OCI-LY1 (cell line): ENCODE measurements at regions not wholly inside any gene's neighbourhood (a gene's known extent, or its start where the extent isn't known, plus 50 kb on each side); places are given as distances from the start of the nearest gene placed in this dataset.

Experiments
- H2AFZ ChIP-seq: fragments of 200-600 bp; sonication (generic), shearing (Covaris generic); 2 replicates; pipeline ENCODE4 v1.6.0; 2014; ENCODE audit warnings: antibody characterized with exemption, mild to moderate bottlenecking, low read length
- H3F3A ChIP-seq: fragments of 200-600 bp; sonication (generic), shearing (Covaris generic); 2 replicates; pipeline ENCODE4 v1.6.0; 2014; ENCODE audit warnings: mild to moderate bottlenecking, antibody characterized with exemption, low read length, moderate library complexity; ENCODE audit not compliant: insufficient read depth
- H3K27ac ChIP-seq: fragments of 200-600 bp; sonication (generic); 2 replicates; pipeline ENCODE4 v1.5.1; 2014; ENCODE audit warnings: low read length, mixed run types, mild to moderate bottlenecking, low read depth; ENCODE audit not compliant: poor library complexity, severe bottlenecking
- H3K27me3 ChIP-seq: fragments of 200-600 bp; sonication (generic); 2 replicates; pipeline ENCODE4 v1.6.0; 2014; ENCODE audit warnings: antibody characterized with exemption, mild to moderate bottlenecking, low read length, moderate library complexity; ENCODE audit not compliant: insufficient read depth
- H3K36me3 ChIP-seq: fragments of 200-600 bp; sonication (generic); 2 replicates; pipeline ENCODE4 v1.6.1; 2014; ENCODE audit warnings: mild to moderate bottlenecking, antibody characterized with exemption, low read length, moderate library complexity, mixed read lengths; ENCODE audit not compliant: insufficient read depth
- H3K4me1 ChIP-seq: fragments of 200-600 bp; sonication (generic); 2 replicates; pipeline ENCODE4 v1.5.1; 2014; ENCODE audit warnings: mild to moderate bottlenecking, low read length, moderate library complexity; ENCODE audit not compliant: insufficient read depth, severe bottlenecking
- H3K4me2 ChIP-seq: fragments of 200-600 bp; sonication (generic), shearing (Covaris generic); 2 replicates; pipeline ENCODE4 v1.6.1; 2014; ENCODE audit warnings: low read length
- H3K4me3 ChIP-seq: fragments of 200-600 bp; sonication (generic); 2 replicates; pipeline ENCODE4 v1.5.1; 2014; ENCODE audit warnings: low read length, low read depth, mild to moderate bottlenecking, mixed read lengths; ENCODE audit not compliant: poor library complexity, severe bottlenecking
- H3K79me2 ChIP-seq: fragments of 200-600 bp; shearing (Covaris generic); 2 replicates; pipeline ENCODE4 v1.6.1; 2016; ENCODE audit warnings: mixed run types, low read length, mixed read lengths; ENCODE audit not compliant: insufficient read depth
- H3K9ac ChIP-seq: fragments of 200-600 bp; sonication (generic), shearing (Covaris generic); 2 replicates; pipeline ENCODE4 v1.6.1; 2014; ENCODE audit warnings: mild to moderate bottlenecking, low read length, mixed read lengths
- H3K9me2 ChIP-seq: fragments of 200-600 bp; sonication (generic), shearing (Covaris generic); 2 replicates; pipeline ENCODE4 v1.6.1; 2014; ENCODE audit warnings: low read depth, mild to moderate bottlenecking, low read length, mixed read lengths
- H3K9me3 ChIP-seq: fragments of 200-600 bp; shearing (Covaris generic); 2 replicates; pipeline ENCODE4 v1.6.1; 2014; ENCODE audit warnings: low read length, mixed read lengths
- H4K20me1 ChIP-seq: fragments of 200-600 bp; sonication (generic), shearing (Covaris generic); 2 replicates; pipeline ENCODE4 v1.6.0; 2016; ENCODE audit warnings: mild to moderate bottlenecking, low read length; ENCODE audit not compliant: insufficient read depth
- CTCF ChIP-seq: fragments of 200-600 bp; sonication (generic), shearing (Covaris generic); IDR thresholded peaks from 2 replicates; pipeline ENCODE4 v1.5.1; 2017; ENCODE audit warnings: mild to moderate bottlenecking, antibody characterized with exemption, low read length, moderate library complexity, mixed read lengths
- EZH2 ChIP-seq: fragments of 200-600 bp; sonication (generic), shearing (Covaris generic); IDR thresholded peaks from 2 replicates; pipeline ENCODE4 v1.8.0; 2017; ENCODE audit warnings: borderline replicate concordance, mixed run types, mild to moderate bottlenecking, antibody characterized with exemption, low read length, moderate library complexity, mixed read lengths

GRCh38 chr4:4627111-4627510 is 85.3 kb upstream of the STX18 start:
- no peaks in the 10 kb centered on the region for H3F3A ChIP-seq
- no peaks in the 10 kb centered on the region for H3K36me3 ChIP-seq
- H3K4me2 ChIP-seq, result no peak overlapping the region
- no peaks in the 10 kb centered on the region for H3K9me3 ChIP-seq
- H3K27me3 ChIP-seq, result no peaks in the 10 kb centered on the region
- H3K9me2 ChIP-seq, result no peaks in the 10 kb centered on the region
- no peak overlapping the region for H3K27ac ChIP-seq
- H3K4me3 ChIP-seq, result no peak overlapping the region
- H3K9ac ChIP-seq, result no peak overlapping the region
- no peaks in the 10 kb centered on the region for H4K20me1 ChIP-seq
- H3K79me2 ChIP-seq, result no peaks in the 10 kb centered on the region
- H3K4me1 ChIP-seq, result no peaks in the 10 kb centered on the region
- no peak for TF ChIP-seq EZH2
- TF ChIP-seq CTCF, result no peak
- no peak overlapping the region for H2AFZ ChIP-seq

GRCh38 chr4:4625488-4625887 is 83.6 kb upstream of the STX18 start:
- no peaks in the 10 kb centered on the region for H3K9me3 ChIP-seq
- no peak overlapping the region for H3K27ac ChIP-seq
- H3F3A ChIP-seq, result no peaks in the 10 kb centered on the region
- no peaks in the 10 kb centered on the region for H3K36me3 ChIP-seq
- no peaks in the 10 kb centered on the region for H4K20me1 ChIP-seq
- no peaks in the 10 kb centered on the region for H3K27me3 ChIP-seq
- H3K79me2 ChIP-seq, result no peaks in the 10 kb centered on the region
- no peaks in the 10 kb centered on the region for H3K4me1 ChIP-seq
- no peak overlapping the region for H3K4me3 ChIP-seq
- H3K4me2 ChIP-seq, result no peak overlapping the region
- H3K9me2 ChIP-seq, result no peaks in the 10 kb centered on the region
- TF ChIP-seq EZH2 (no peak), CTCF (no peak)
- no peak overlapping the region for H3K9ac ChIP-seq
- no peak overlapping the region for H2AFZ ChIP-seq

GRCh38 chr4:4624276-4624897 is 82.5 kb upstream of the STX18 start:
- Histone ChIP-seq H3K4me2 (no peak overlapping the region), H3K9me2 (no peaks in the 10 kb centered on the region), H3K9me3 (no peaks in the 10 kb centered on the region), H3K27me3 (no peaks in the 10 kb centered on the region), H3K36me3 (no peaks in the 10 kb centered on the region), H3F3A (no peaks in the 10 kb centered on the region), H3K4me3 (no peak overlapping the region), H3K27ac (no peak overlapping the region), H4K20me1 (no peaks in the 10 kb centered on the region), H3K4me1 (no peaks in the 10 kb centered on the region), H3K79me2 (no peaks in the 10 kb centered on the region), H3K9ac (no peak overlapping the region), H2AFZ (no peak overlapping the region)
- TF ChIP-seq CTCF (no peak), EZH2 (no peak)
